Stimulated activated CD4-positive, alpha-beta T cell treated with anti-CD3 and anti-CD28 coated beads, Interleukin-15, amount 100 ng/mL, for 1 hour (primary cell): ENCODE measurements at regions not wholly inside any gene's neighbourhood (a gene's known extent, or its start where the extent isn't known, plus 50 kb on each side); places are given as distances from the start of the nearest gene placed in this dataset.
"Not testable (repeated sequence)": the region's sequence is repeated elsewhere in the genome, so short reads cannot be mapped to it uniquely, and the experiment has no call there.

Experiments
- DNase-seq, 2 donors: peaks; one replicate each; pipeline ENCODE4 v3.0.0-alpha.2; 2020; ENCODE audit warnings: low read depth in 1 of 2, low spot score in 1 of 2

GRCh38 chr14:106207316-106207715, 680.9 kb downstream of the TMEM121 start:
- DNase-seq: no peak

DNA sequence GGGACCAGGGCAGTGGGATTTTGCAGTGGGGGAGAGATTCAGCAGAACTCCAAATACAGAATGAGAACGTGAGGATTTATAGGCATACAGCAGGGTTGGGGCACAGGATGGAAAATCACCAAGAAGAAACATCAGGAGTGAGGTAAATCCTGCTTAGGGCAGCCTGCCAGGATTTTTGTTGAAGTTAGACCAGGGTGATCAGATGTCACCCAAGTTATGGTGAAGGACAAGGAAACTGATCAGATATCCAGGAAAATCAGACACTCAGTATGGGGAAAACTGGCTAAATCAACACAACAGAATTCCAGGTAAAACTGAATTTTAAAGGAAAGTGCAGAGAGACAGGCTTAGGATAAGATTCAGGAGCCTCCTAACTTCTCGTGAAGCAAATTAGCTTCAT, 682.4 kb downstream of the TMEM121 start:
- DNase-seq: no peak

- DNase-seq: no peak
Observed at GRCh38 chr14:106209755-106210154, 683.4 kb downstream of the TMEM121 start.

DNA sequence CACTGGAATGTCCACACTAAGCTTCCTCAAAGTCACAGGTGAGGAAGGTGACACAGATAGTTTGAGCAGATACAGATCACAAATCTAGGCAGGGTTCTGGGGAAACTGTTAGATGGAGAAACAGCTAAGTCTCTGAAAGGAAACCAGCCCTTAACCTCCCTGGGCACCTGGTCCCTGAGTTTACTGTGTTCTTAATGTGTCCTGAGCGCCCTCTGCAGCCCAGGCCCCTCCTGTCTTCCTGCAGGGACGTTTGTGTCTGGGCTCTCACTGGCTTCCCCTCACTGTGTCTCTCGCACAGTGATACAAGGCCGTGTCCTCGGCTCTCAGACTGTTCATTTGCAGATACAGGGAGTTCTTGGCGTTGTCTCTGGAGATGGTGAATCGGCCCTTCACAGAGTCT, 684.3 kb downstream of the TMEM121 start:
- no peak for DNase-seq

DNA sequence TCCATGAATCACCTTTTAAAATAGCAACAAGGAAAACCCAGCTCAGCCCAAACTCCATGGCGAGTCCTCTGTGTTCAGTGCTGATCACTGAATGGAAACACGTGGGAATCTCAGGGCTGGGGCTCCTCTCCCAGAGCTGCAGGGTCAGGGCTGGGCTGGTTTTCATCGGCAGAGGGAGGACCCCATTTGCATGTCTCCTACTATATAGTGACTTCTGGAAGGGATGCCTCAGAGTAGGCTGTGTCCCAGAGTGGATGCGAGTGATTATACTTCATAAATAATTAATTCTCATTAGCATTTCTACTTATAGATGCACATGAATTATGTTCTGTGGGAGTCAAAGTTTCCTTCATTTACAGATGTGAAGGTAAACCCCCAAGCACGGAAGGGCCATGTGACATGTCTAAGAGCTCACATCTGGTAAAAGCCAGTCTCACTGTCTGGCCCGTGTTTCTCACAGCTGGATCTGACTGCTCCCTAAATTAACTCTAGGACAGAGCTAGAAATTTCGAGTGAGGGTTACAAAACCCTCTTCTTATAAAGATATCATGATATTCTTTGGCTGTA, 685.0 kb downstream of the TMEM121 start:
- DNase-seq: no peak

DNA sequence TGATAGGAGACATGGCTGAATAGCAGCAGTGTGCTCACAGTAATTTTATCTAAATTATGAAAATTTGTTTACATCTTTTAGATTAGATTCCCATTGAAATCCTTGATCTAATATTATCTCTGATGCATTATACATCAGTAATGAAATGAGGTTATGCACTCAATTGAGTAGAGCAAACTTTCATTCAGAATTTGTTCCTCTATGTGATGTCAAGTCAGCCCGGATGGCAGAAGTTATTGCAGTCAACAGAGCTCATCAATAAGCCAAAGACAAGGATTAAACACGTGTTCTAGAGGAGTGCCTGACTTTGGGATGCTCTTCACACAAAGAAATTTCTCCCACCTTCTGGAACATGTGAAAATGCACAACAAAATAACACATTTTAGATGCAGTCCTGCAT, 688.8 kb downstream of the TMEM121 start:
- no peak for DNase-seq

GRCh38 chr14:106216679-106217078, 690.3 kb downstream of the TMEM121 start:
- no peak for DNase-seq

- no peak for DNase-seq
Observed at GRCh38 chr14:106218174-106218573, 691.8 kb downstream of the TMEM121 start.

- no peak for DNase-seq
Observed at GRCh38 chr14:106222311-106222710, 695.9 kb downstream of the TMEM121 start.

GRCh38 chr14:106222731-106223130, 696.3 kb downstream of the TMEM121 start:
- DNase-seq: no peak

GRCh38 chr14:106227793-106228192, 701.4 kb downstream of the TMEM121 start:
- DNase-seq: no peak

DNA sequence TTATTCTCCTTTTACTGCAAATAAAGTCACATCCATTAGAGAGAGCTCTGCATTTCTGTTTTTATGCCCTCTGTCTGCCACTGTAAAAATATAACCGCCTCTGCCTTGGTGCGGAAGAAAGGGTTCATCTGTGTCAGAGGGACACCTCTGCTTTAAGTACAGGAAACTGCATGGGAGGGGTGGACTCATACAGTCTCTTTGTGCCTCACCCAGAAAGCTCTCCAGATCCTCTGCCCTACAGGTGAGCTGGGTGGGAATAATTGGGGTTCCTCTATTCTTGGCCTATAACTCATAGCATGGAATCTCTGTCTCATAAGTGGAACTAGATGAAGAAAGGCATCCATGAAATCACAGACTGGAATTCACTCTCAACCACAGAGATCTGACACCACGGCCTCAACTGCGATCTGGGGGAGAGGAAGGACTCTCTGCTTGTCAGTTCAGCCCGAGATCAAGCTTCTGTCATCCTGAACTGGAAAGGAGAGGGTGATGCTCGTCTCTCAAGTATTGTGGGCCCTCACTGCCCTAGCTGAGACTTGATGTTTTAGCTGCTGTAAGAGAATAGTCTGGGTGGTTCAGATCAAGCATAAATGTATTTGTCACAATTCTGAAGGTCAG, 702.3 kb downstream of the TMEM121 start:
- DNase-seq: no peak

DNA sequence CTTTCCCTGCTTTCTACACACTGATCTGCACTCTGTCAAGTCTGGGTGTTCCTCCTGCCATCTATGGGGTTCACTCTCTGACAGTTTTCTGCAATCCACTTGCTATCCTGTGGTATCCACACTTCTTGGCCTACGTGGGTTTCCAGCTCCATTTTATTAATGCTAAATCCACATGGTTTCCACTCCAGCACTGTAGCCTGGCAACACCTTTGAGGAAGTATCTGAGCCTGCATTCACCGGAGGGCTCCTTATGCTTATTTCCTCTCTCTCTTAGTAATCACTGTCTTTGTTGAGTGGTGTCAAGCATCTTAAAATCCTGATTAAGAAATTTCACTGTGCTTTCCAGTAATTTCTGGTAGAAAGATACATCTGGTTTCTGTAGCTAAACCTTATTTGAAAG, 703.7 kb downstream of the TMEM121 start:
- no peak for DNase-seq

DNA sequence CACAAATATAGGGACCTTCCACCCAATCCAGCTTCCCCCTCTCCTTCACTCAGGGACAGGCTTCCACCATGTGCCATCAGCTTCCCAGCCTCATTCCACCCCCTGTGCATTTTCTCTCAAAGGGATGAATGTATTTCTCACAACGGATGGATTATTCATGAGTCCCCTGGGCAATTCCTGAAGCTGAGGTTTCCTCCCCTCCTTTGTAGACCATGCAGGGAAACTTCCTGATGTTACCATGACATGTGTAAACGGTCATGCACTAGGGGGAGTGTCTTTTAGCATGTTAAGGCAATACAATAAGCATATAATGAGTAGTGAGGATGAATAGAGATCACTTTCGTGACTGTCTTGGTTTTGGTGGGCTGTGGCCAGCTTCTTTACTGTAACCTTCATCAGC, 706.8 kb downstream of the TMEM121 start:
- not testable (repeated sequence) for DNase-seq

GRCh38 chr14:106234525-106235254, 708.3 kb downstream of the TMEM121 start:
- not testable (repeated sequence) for DNase-seq

GRCh38 chr14:106235356-106236159, 709.2 kb downstream of the TMEM121 start:
- no peak for DNase-seq

- no peak for DNase-seq
Observed at GRCh38 chr14:106248321-106249192, 722.2 kb downstream of the TMEM121 start.

DNA sequence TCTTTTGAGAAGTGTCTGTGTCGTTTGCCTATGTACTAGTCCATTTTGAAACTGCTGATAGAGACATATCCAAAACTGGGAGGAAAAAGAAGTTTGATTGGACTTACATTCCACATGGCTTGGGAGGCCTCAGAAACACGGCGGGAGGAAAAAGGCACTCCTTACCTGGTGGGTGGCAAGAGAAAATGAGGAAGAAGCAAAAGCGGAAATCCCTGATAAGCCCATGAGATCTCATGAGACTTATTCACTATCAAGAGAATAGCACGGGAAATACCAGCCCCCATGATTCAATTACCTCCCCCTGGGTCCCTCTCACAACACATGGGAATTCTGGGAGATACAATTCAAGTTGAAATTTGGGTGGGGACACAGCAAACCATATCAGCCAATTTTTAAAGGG, 727.6 kb downstream of the TMEM121 start:
- DNase-seq: not testable (repeated sequence)

DNA sequence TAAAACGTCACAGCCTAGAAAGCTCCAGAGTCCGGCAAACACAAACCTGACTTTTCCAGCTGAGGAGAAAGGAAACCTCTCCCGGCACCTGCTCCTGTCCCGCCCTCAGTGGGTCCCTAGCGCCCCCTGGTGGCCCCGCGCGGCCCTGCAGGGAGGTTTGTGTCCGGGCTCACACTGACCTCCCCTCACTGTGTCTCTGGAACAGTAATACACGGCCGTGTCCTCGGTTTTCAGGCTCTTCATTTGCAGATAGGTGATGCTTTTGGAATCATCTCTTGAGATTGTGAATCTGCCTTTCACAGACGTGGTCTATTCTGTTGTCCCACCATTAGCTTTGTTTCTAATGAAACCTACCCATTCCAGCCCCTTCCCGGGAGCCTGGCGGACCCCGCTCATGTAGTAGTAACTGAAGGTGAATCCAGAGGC, 731.2 kb downstream of the TMEM121 start:
- DNase-seq: peak; percentile 44 to 70

DNA sequence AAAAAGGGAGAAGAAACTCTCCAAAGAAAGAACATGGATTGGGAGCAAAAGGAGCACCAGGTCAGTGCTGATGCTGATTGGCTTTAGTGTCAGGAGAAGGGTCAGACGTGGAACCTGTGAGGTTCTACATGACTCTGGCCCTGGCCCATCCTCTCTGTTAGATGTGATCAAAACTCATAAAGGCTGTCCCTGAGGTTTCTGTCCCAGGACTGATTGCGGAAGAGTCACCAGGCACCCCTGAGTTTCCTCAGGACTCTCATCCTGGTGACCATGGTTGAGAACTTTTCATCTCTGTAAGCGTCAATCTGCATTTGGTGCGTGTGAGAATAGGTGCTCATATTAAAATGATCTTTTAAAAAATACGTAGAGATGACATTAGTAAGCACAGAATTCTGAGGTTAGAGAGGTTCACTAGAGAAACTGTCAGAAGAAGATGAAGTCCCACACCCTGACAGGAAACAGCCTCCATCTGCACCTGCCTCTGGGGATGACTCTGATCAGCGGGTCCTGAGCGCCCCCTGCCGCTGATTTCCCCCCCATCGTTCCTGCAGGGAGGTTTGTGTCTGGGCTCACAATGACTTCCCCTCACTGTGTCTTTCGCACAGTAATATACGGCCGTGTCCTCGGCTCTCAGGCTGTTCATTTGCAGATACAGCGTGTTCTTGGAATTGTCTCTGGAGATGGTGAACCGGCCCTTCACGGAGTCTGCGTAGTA, 741.8 kb downstream of the TMEM121 start:
- peak; percentile 52 to 83 for DNase-seq
